Neuronal stem cell (in vitro differentiated cells): ENCODE measurements at regions not wholly inside any gene's neighbourhood (a gene's known extent, or its start where the extent isn't known, plus 50 kb on each side); places are given as distances from the start of the nearest gene placed in this dataset.

Source experiments
- DNase-seq: peaks from one replicate; pipeline ENCODE4 v3.0.0-alpha.2; 2013; ENCODE audit warnings: low spot score
- H2AFZ ChIP-seq: one replicate; pipeline ENCODE4 v1.6.1; 2013; ENCODE audit warnings: mild to moderate bottlenecking, low read length, inconsistent platforms
- H2AK5ac ChIP-seq: 2 replicates; pipeline ENCODE4 v1.6.1; 2013; ENCODE audit warnings: low read depth, mild to moderate bottlenecking, inconsistent platforms, low read length, moderate library complexity, mixed read lengths
- H2BK120ac ChIP-seq: 2 replicates; pipeline ENCODE4 v1.6.1; 2013; ENCODE audit warnings: low read depth, mild to moderate bottlenecking, inconsistent platforms, low read length, moderate library complexity, mixed read lengths
- H2BK12ac ChIP-seq: one replicate; pipeline ENCODE4 v1.6.1; 2013; ENCODE audit warnings: low read length, inconsistent platforms
- H2BK15ac ChIP-seq: 2 replicates; pipeline ENCODE4 v1.6.1; 2013; ENCODE audit warnings: mild to moderate bottlenecking, low read length, inconsistent platforms, mixed read lengths
- H2BK5ac ChIP-seq: one replicate; pipeline ENCODE4 v1.6.1; 2013; ENCODE audit warnings: inconsistent platforms, mild to moderate bottlenecking, low read length, moderate library complexity
- H3K14ac ChIP-seq: one replicate; pipeline ENCODE4 v1.6.1; 2013; ENCODE audit warnings: low read length, inconsistent platforms
- H3K18ac ChIP-seq: 2 replicates; pipeline ENCODE4 v1.6.1; 2013; ENCODE audit warnings: low read length, inconsistent platforms
- H3K23ac ChIP-seq: 2 replicates; pipeline ENCODE4 v1.6.1; 2013; ENCODE audit warnings: low read depth, mild to moderate bottlenecking, mixed read lengths, low read length, inconsistent platforms; ENCODE audit not compliant: poor library complexity
- H3K27ac ChIP-seq: replicated peaks from 3 replicates; pipeline ENCODE4 v1.5.1; 2013; ENCODE audit warnings: low read length, inconsistent platforms
- H3K27me3 ChIP-seq, 3 experiments: 2 replicates each; pipeline ENCODE4 v1.6.1; 2013; ENCODE audit warnings: low read length in 3 of 3, mild to moderate bottlenecking in 2 of 3, inconsistent platforms in 1 of 3, low read depth in 1 of 3, mixed read lengths in 1 of 3, moderate library complexity in 1 of 3; ENCODE audit not compliant: control insufficient read depth in 3 of 3, insufficient read depth in 3 of 3
- H3K36me3 ChIP-seq, 2 donors: replicated peaks in 1 of 2; 2 replicates each; pipeline ENCODE4 v1.6.1; 2013; ENCODE audit warnings: low read length in 2 of 2; ENCODE audit not compliant: control insufficient read depth in 2 of 2, insufficient read depth in 2 of 2
- H3K4ac ChIP-seq: 2 replicates; pipeline ENCODE4 v1.6.1; 2013; ENCODE audit warnings: inconsistent platforms, mild to moderate bottlenecking, low read length, moderate library complexity
- H3K4me1 ChIP-seq, 2 donors: 1 replicate in 1 of 2; 2 replicates in 1 of 2; pipeline ENCODE4 v1.6.1; 2013; ENCODE audit warnings: low read length in 2 of 2, low read depth in 1 of 2; ENCODE audit not compliant: control insufficient read depth in 2 of 2, insufficient read depth in 1 of 2
- H3K4me2 ChIP-seq: one replicate; pipeline ENCODE4 v1.6.1; 2013; ENCODE audit warnings: mild to moderate bottlenecking, low read length, inconsistent platforms; ENCODE audit not compliant: insufficient read depth, poor library complexity, severe bottlenecking
- H3K4me3 ChIP-seq, 2 donors: 2 replicates each; pipeline ENCODE4 v1.5.1; 2013; ENCODE audit warnings: low read length in 2 of 2, mild to moderate bottlenecking in 2 of 2, inconsistent platforms in 1 of 2, moderate library complexity in 1 of 2
- H3K79me1 ChIP-seq: one replicate; pipeline ENCODE4 v1.6.1; 2013; ENCODE audit warnings: low read depth, mild to moderate bottlenecking, inconsistent platforms, low read length, moderate library complexity
- H3K9ac ChIP-seq: one replicate; pipeline ENCODE4 v1.6.1; 2013; ENCODE audit warnings: mild to moderate bottlenecking, low read depth, low read length, inconsistent platforms; ENCODE audit not compliant: poor library complexity
- H3K9me3 ChIP-seq, 2 donors: replicated peaks in 1 of 2; 2 replicates each; pipeline versions ENCODE3 to v1.6.1; 2013; ENCODE audit warnings: low read length in 2 of 2, mild to moderate bottlenecking in 2 of 2, inconsistent platforms in 1 of 2, low read depth in 1 of 2, mixed read lengths in 1 of 2, moderate library complexity in 1 of 2; ENCODE audit not compliant: control insufficient read depth in 2 of 2, insufficient read depth in 1 of 2
- H4K8ac ChIP-seq: one replicate; pipeline ENCODE4 v1.6.1; 2013; ENCODE audit warnings: low read depth, mild to moderate bottlenecking, inconsistent platforms, low read length, moderate library complexity
- H4K91ac ChIP-seq: one replicate; pipeline ENCODE4 v1.6.1; 2013; ENCODE audit warnings: low read length, low read depth, mild to moderate bottlenecking, inconsistent platforms; ENCODE audit not compliant: poor library complexity
- WGBS, 2 donors: extraction: QIAGEN DNeasy Blood & Tissue Kit; methylation state at CpG; one replicate each; pipeline ENCODE4 v1.1.7; 2013; ENCODE audit warnings: missing lambda C conversion rate in 2 of 2, mixed read lengths in 1 of 2; ENCODE audit not compliant: insufficient read length in 2 of 2, insufficient replicate concordance in 1 of 2; ENCODE audit errors: extremely low coverage in 2 of 2; 5-methylcytosine and 5-hydroxymethylcytosine counted together

DNA sequence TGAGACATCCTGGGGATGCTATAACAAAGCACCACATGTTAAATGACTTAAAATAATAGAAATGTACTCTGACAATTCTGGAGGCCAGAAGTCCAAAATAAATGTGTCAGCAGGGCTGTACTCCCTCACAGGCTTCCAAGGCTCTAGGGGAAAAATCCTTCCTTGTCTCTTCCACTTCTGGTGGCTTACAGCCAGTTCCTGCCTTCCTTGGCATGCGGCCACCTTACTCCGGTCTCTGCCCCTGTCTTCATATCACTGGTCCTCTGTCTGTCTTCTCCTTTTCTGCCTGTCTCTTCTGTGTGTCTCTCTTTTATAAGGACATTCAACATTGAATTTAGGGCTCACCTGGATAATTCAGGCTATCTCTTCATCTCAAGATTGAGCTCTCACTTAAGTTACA is 155.3 kb upstream of the SYNCRIP start:
- H2BK120ac ChIP-seq: no peak overlapping the region
- H3K14ac ChIP-seq: no peak overlapping the region
- H3K4me3 ChIP-seq: no peak overlapping the region
- H2AK5ac ChIP-seq: no peak overlapping the region
- H3K9me3 ChIP-seq: no peaks in the 10 kb centered on the region
- H2AFZ ChIP-seq: no peak overlapping the region
- H3K9ac ChIP-seq: no peak overlapping the region
- DNase-seq: no peak
- H3K4me1 ChIP-seq: no peaks in the 10 kb centered on the region
- H2BK12ac ChIP-seq: no peak overlapping the region
- H3K27me3 ChIP-seq: no peaks in the 10 kb centered on the region
- H3K18ac ChIP-seq: no peak overlapping the region
- no peak overlapping the region for H3K27ac ChIP-seq
- H2BK5ac ChIP-seq: no peak overlapping the region
- H4K91ac ChIP-seq: no peak overlapping the region
- H3K36me3 ChIP-seq: no peaks in the 10 kb centered on the region
- H3K79me1 ChIP-seq: no peaks in the 10 kb centered on the region
- no peak overlapping the region for H3K4ac ChIP-seq
- H2BK15ac ChIP-seq: no peak overlapping the region
- H4K8ac ChIP-seq: no peak overlapping the region
- WGBS, 2 donors: no CpG with 5 or more reads among the region's 2 CpGs
- no peak overlapping the region for H3K23ac ChIP-seq
- no peak overlapping the region for H3K4me2 ChIP-seq

DNA sequence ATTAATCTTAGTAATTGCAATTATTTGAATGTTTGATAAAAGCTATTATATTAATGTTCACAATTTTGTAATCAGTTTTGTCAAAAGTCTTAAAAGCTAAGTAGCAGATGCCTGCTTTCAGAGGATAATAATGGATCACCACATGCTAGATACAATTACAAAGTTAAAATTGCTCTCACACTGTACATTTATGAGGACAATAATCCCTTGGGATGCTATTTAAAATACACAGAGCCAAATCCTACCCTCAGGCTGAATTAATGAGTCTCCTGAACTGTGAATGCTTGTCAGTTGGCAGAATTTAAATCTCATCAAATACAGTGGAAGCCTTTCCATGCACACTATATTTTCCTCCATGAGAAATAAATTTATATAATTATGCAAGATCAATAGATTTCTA is 153.3 kb upstream of the SYNCRIP start:
- no peak overlapping the region for H4K91ac ChIP-seq
- no peak overlapping the region for H3K14ac ChIP-seq
- no peaks in the 10 kb centered on the region for H3K27me3 ChIP-seq
- no peak overlapping the region for H2BK12ac ChIP-seq
- no peak overlapping the region for H2AFZ ChIP-seq
- H4K8ac ChIP-seq: no peak overlapping the region
- DNase-seq: no peak
- H2AK5ac ChIP-seq: no peak overlapping the region
- H3K4me3 ChIP-seq: no peak overlapping the region
- H3K4ac ChIP-seq: no peak overlapping the region
- no peak overlapping the region for H3K4me2 ChIP-seq
- no peaks in the 10 kb centered on the region for H3K36me3 ChIP-seq
- no peak overlapping the region for H3K27ac ChIP-seq
- H3K18ac ChIP-seq: no peak overlapping the region
- no peak overlapping the region for H3K23ac ChIP-seq
- no peaks in the 10 kb centered on the region for H3K9me3 ChIP-seq
- no peaks in the 10 kb centered on the region for H3K4me1 ChIP-seq
- H3K79me1 ChIP-seq: no peaks in the 10 kb centered on the region
- H3K9ac ChIP-seq: no peak overlapping the region
- H2BK15ac ChIP-seq: no peak overlapping the region
- no peak overlapping the region for H2BK120ac ChIP-seq
- no peak overlapping the region for H2BK5ac ChIP-seq

DNA sequence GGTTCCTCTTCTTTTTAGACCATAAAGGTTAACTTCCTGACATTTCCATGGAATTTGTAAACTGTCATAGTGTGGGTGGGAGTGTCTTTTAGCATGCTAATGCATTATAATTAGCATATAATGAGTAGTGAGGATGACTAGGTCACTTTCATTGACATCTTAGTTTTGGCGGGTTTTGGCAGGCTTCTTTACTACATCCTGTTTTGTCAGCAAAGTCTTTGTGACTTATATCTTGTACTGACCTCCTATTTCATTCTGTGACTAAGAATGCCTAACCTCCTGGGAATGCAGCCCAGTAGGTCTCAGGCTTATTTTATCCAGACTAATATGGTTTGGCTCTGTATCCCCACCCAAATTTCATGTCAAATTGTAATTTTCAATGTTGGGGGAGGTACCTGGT is 149.6 kb upstream of the SYNCRIP start:
- Histone ChIP-seq H3K14ac (no peak overlapping the region), H4K91ac (no peak overlapping the region), H3K4me3 (no peak overlapping the region), H3K23ac (no peak overlapping the region), H3K4ac (no peak overlapping the region), H2BK5ac (no peak overlapping the region), H3K27me3 (no peaks in the 10 kb centered on the region), H3K9ac (no peak overlapping the region), H2BK15ac (no peak overlapping the region), H4K8ac (no peak overlapping the region), H3K4me2 (no peak overlapping the region), H3K36me3 (no peaks in the 10 kb centered on the region), H3K18ac (no peak overlapping the region), H3K9me3 (no peaks in the 10 kb centered on the region), H2AK5ac (no peak overlapping the region), H3K27ac (no peak overlapping the region), H2AFZ (no peak overlapping the region), H2BK120ac (no peak overlapping the region), H3K79me1 (no peaks in the 10 kb centered on the region), H2BK12ac (no peak overlapping the region), H3K4me1 (no peaks in the 10 kb centered on the region)
- no peak for DNase-seq
- WGBS, 2 donors: no CpG with 5 or more reads among the region's 1 CpG

DNA sequence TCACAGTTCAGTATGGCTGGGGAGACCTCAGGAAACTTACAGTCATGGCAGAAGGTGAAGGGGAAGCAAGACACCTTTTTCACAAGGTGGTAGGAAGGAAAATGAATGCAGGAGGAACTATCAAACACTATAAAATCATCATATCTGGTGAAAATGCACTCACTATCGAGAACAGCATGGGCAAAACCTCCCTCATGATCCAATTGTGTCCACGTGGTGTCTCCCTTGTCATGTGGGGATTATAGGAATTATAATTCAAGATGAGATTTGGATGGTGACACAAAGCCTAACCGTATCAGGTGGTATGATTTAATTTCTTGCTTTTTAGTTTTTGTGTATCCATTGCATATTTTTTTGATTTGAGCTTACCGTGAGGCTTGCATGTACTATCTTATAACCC is 133.2 kb upstream of the SYNCRIP start:
- no peak overlapping the region for H2AFZ ChIP-seq
- WGBS, 2 donors: no CpG with 5 or more reads among the region's 4 CpGs
- no peak overlapping the region for H4K91ac ChIP-seq
- H3K4me2 ChIP-seq: no peak overlapping the region
- H3K4ac ChIP-seq: no peak overlapping the region
- no peak overlapping the region for H2BK120ac ChIP-seq
- H2BK15ac ChIP-seq: no peak overlapping the region
- no peak overlapping the region for H2BK12ac ChIP-seq
- H3K27me3 ChIP-seq: no peaks in the 10 kb centered on the region
- DNase-seq: no peak
- peaks cover 0 to 3% of the 10 kb centered on the region in 2 donors for H3K4me1 ChIP-seq
- no peak overlapping the region for H3K4me3 ChIP-seq
- H2BK5ac ChIP-seq: no peak overlapping the region
- H3K27ac ChIP-seq: no peak overlapping the region
- no peaks in the 10 kb centered on the region for H3K79me1 ChIP-seq
- no peak overlapping the region for H4K8ac ChIP-seq
- no peak overlapping the region for H2AK5ac ChIP-seq
- H3K23ac ChIP-seq: no peak overlapping the region
- no peak overlapping the region for H3K14ac ChIP-seq
- H3K9ac ChIP-seq: no peak overlapping the region
- peaks cover 0 to 2% of the 10 kb centered on the region in 2 donors for H3K9me3 ChIP-seq
- H3K18ac ChIP-seq: no peak overlapping the region
- no peaks in the 10 kb centered on the region for H3K36me3 ChIP-seq
